GM18870 (cell line): ENCODE measurements at regions not wholly inside any gene's neighbourhood (a gene's known extent, or its start where the extent isn't known, plus 50 kb on each side); places are given as distances from the start of the nearest gene placed in this dataset.

Experiments used
- ATAC-seq: cut with Tn5 transposase; IDR thresholded peaks from one replicate; pipeline ENCODE4 v1.9.1; 2021; ENCODE audit warnings: moderate library complexity; ENCODE audit not compliant: unreplicated experiment

- no peak for ATAC-seq
Observed at GRCh38 chr4:4695497-4695896, 153.6 kb upstream of the STX18 start.

- no peak for ATAC-seq
Observed at GRCh38 chr4:4694827-4695226, 153.0 kb upstream of the STX18 start.

GRCh38 chr4:4694296-4694772 is 152.5 kb upstream of the STX18 start:
- ATAC-seq = no peak

GRCh38 chr4:4693755-4694295 is 152.0 kb upstream of the STX18 start:
- no peak for ATAC-seq

GRCh38 chr4:4693258-4693657 is 151.4 kb upstream of the STX18 start:
- ATAC-seq = peak; percentile 42

GRCh38 chr4:4690854-4691253 is 149.0 kb upstream of the STX18 start:
- no peak for ATAC-seq

- ATAC-seq = peak; percentile 85
Observed at GRCh38 chr4:4689694-4690440, 148.0 kb upstream of the STX18 start.

- no peak for ATAC-seq
Observed at GRCh38 chr4:4687935-4688727, 146.3 kb upstream of the STX18 start.

GRCh38 chr4:4687100-4687499 is 145.3 kb upstream of the STX18 start:
- ATAC-seq = no peak

GRCh38 chr4:4685810-4686795 is 144.3 kb upstream of the STX18 start:
- ATAC-seq = no peak

GRCh38 chr4:4681653-4682052 is 139.8 kb upstream of the STX18 start:
- ATAC-seq = no peak

- ATAC-seq = no peak
Observed at GRCh38 chr4:4680758-4681157, 138.9 kb upstream of the STX18 start.

GRCh38 chr4:4680243-4680642 is 138.4 kb upstream of the STX18 start:
- ATAC-seq = no peak

GRCh38 chr4:4677556-4678522 is 136.0 kb upstream of the STX18 start:
- no peak for ATAC-seq

GRCh38 chr4:4675641-4676040 is 133.8 kb upstream of the STX18 start:
- ATAC-seq = no peak

- no peak for ATAC-seq
Observed at GRCh38 chr4:4675051-4675581, 133.3 kb upstream of the STX18 start.

GRCh38 chr4:4673070-4673469 is 131.2 kb upstream of the STX18 start:
- ATAC-seq = no peak

- no peak for ATAC-seq
Observed at GRCh38 chr4:4672402-4672801, 130.6 kb upstream of the STX18 start.

- no peak for ATAC-seq
Observed at GRCh38 chr4:4671774-4672349, 130.0 kb upstream of the STX18 start.
